HG03521 (cell line): ENCODE measurements at regions not wholly inside any gene's neighbourhood (a gene's known extent, or its start where the extent isn't known, plus 50 kb on each side); places are given as distances from the start of the nearest gene placed in this dataset.

Source experiments
- ATAC-seq: cut with Tn5 transposase; IDR thresholded peaks from one replicate; pipeline ENCODE4 v1.9.1; 2021; ENCODE audit warnings: mild to moderate bottlenecking, moderate library complexity; ENCODE audit not compliant: unreplicated experiment

GRCh38 chr4:126269106-126269505 lies 954.4 kb downstream of the FAT4 start:
- ATAC-seq = no peak

- no peak for ATAC-seq
Measured at GRCh38 chr4:126271292-126271691, 956.5 kb downstream of the FAT4 start.

- no peak for ATAC-seq
Measured at GRCh38 chr4:126273746-126274145, 959.0 kb downstream of the FAT4 start.

- ATAC-seq = no peak
Measured at GRCh38 chr4:126291886-126292285, 977.1 kb downstream of the FAT4 start.

GRCh38 chr4:126298271-126298670 lies 983.5 kb downstream of the FAT4 start:
- ATAC-seq = no peak

- no peak for ATAC-seq
Measured at GRCh38 chr4:126306152-126306869, 991.6 kb downstream of the FAT4 start.

- no peak for ATAC-seq
Measured at GRCh38 chr4:126318376-126318775, 1003.6 kb downstream of the FAT4 start.

GRCh38 chr4:126328914-126329313 lies 1014.2 kb downstream of the FAT4 start:
- no peak for ATAC-seq

- no peak for ATAC-seq
Measured at GRCh38 chr4:126338548-126338947, 1023.8 kb downstream of the FAT4 start.

- ATAC-seq = no peak
Measured at GRCh38 chr4:126341927-126342326, 1027.2 kb downstream of the FAT4 start.

- no peak for ATAC-seq
Measured at GRCh38 chr4:126344472-126344871, 1029.7 kb downstream of the FAT4 start.

- no peak for ATAC-seq
Measured at GRCh38 chr4:126346654-126347053, 1031.9 kb downstream of the FAT4 start.

GRCh38 chr4:126354784-126355183 lies 1040.0 kb downstream of the FAT4 start:
- ATAC-seq = no peak

GRCh38 chr4:126358041-126358440 lies 1043.3 kb downstream of the FAT4 start:
- ATAC-seq = no peak

- ATAC-seq = no peak
Measured at GRCh38 chr4:126361287-126361686, 1046.5 kb downstream of the FAT4 start.

- no peak for ATAC-seq
Measured at GRCh38 chr4:126364311-126364911, 1049.7 kb downstream of the FAT4 start.

- no peak for ATAC-seq
Measured at GRCh38 chr4:126369076-126369475, 1054.3 kb downstream of the FAT4 start.

GRCh38 chr4:126372634-126373033 lies 1057.9 kb downstream of the FAT4 start:
- no peak for ATAC-seq

GRCh38 chr4:126375462-126376054 lies 1060.8 kb downstream of the FAT4 start:
- no peak for ATAC-seq

GRCh38 chr4:126385954-126386353 lies 1071.2 kb downstream of the FAT4 start:
- no peak for ATAC-seq

GRCh38 chr4:126386512-126386911 lies 1071.8 kb downstream of the FAT4 start:
- ATAC-seq = no peak

- no peak for ATAC-seq
Measured at GRCh38 chr4:126395664-126396063, 1080.9 kb downstream of the FAT4 start.
